ENCODE measurements at regions not wholly inside any gene's neighbourhood (a gene's known extent, or its start where the extent isn't known, plus 50 kb on each side); places are given as distances from the start of the nearest gene placed in this dataset.

- intact Hi-C loops (cut with micrococcal nuclease; ENCODE audit: unreplicated experiment), result no loop called here
- H3K4me1 Mint-ChIP-seq (ENCODE audit: low read depth, unreplicated experiment), result no peaks in the 10 kb centered on the region
These were observed 52.5 kb upstream of the BMPER start for GRCh38 chr7:33852838-33853237.

GRCh38 chr7:33853361-33854062 lies 51.8 kb upstream of the BMPER start:
- no peak overlapping the region for H3K4me3 Mint-ChIP-seq (ENCODE audit: low read depth, unreplicated experiment)
- no TSS peak for BruUV-seq (replicated peaks)
- H3K27me3 Mint-ChIP-seq (ENCODE audit: unreplicated experiment), result peaks cover 75% of the 10 kb centered on the region
- H3K9me3 Mint-ChIP-seq (ENCODE audit: low read depth, unreplicated experiment), result peaks cover 2% of the 10 kb centered on the region
- intact Hi-C loops (cut with micrococcal nuclease; ENCODE audit: unreplicated experiment), result no loop called here
- no peaks in the 10 kb centered on the region for H3K4me1 Mint-ChIP-seq (ENCODE audit: low read depth, unreplicated experiment)
- no peak for TF ChIP-seq CTCF (IDR thresholded peaks at IDR 0.05; ENCODE audit: unreplicated experiment)
- H3K36me3 Mint-ChIP-seq (ENCODE audit: insufficient read depth, unreplicated experiment), result no peaks in the 10 kb centered on the region
- no peak for DNase-seq
- H3K27ac Mint-ChIP-seq (ENCODE audit: unreplicated experiment), result no peak overlapping the region
- CTCF ChIA-PET, result no interaction called here

More at GRCh38 chr7:33852838-33853237, 52.5 kb upstream of the BMPER start:
- no peak overlapping the region for H3K4me3 Mint-ChIP-seq (ENCODE audit: low read depth, unreplicated experiment)
- peaks cover 2% of the 10 kb centered on the region for H3K9me3 Mint-ChIP-seq (ENCODE audit: low read depth, unreplicated experiment)
- H3K36me3 Mint-ChIP-seq (ENCODE audit: insufficient read depth, unreplicated experiment), result no peaks in the 10 kb centered on the region
- H3K27me3 Mint-ChIP-seq (ENCODE audit: unreplicated experiment), result peaks cover 74% of the 10 kb centered on the region
- no peak for DNase-seq
- H3K27ac Mint-ChIP-seq (ENCODE audit: unreplicated experiment), result no peak overlapping the region
- no TSS peak for BruUV-seq (replicated peaks)
- TF ChIP-seq CTCF (IDR thresholded peaks at IDR 0.05; ENCODE audit: unreplicated experiment), result no peak
- CTCF ChIA-PET, result no interaction called here

GRCh38 chr7:33854178-33854577 lies 51.2 kb upstream of the BMPER start:
- TF ChIP-seq CTCF (IDR thresholded peaks at IDR 0.05; ENCODE audit: unreplicated experiment), result no peak
- H3K4me3 Mint-ChIP-seq (ENCODE audit: low read depth, unreplicated experiment), result no peak overlapping the region
- H3K9me3 Mint-ChIP-seq (ENCODE audit: low read depth, unreplicated experiment), result peaks cover 2% of the 10 kb centered on the region
- no TSS peak for BruUV-seq (replicated peaks)
- CTCF ChIA-PET, result no interaction called here
- H3K27me3 Mint-ChIP-seq (ENCODE audit: unreplicated experiment), result peaks cover 75% of the 10 kb centered on the region
- H3K4me1 Mint-ChIP-seq (ENCODE audit: low read depth, unreplicated experiment), result no peaks in the 10 kb centered on the region
- intact Hi-C loops (cut with micrococcal nuclease; ENCODE audit: unreplicated experiment), result no loop called here
- H3K27ac Mint-ChIP-seq (ENCODE audit: unreplicated experiment), result no peak overlapping the region
- no peaks in the 10 kb centered on the region for H3K36me3 Mint-ChIP-seq (ENCODE audit: insufficient read depth, unreplicated experiment)
- no peak for DNase-seq

GRCh38 chr7:33854801-33855350 lies 50.5 kb upstream of the BMPER start:
- Mint-ChIP-seq H3K27ac (ENCODE audit: unreplicated experiment) (no peak overlapping the region), H3K9me3 (ENCODE audit: low read depth, unreplicated experiment) (peaks cover 2% of the 10 kb centered on the region), H3K4me3 (ENCODE audit: low read depth, unreplicated experiment) (no peak overlapping the region), H3K4me1 (ENCODE audit: low read depth, unreplicated experiment) (no peaks in the 10 kb centered on the region), H3K36me3 (ENCODE audit: insufficient read depth, unreplicated experiment) (no peaks in the 10 kb centered on the region), H3K27me3 (ENCODE audit: unreplicated experiment) (peaks cover 75% of the 10 kb centered on the region)
- DNase-seq, result no peak
- CTCF ChIA-PET, result no interaction called here
- intact Hi-C loops (cut with micrococcal nuclease; ENCODE audit: unreplicated experiment), result no loop called here
- TF ChIP-seq CTCF (IDR thresholded peaks at IDR 0.05; ENCODE audit: unreplicated experiment), result no peak
- no TSS peak for BruUV-seq (replicated peaks)

All from Calu3 (cell line).